AG08395 (cell line): ENCODE measurements at regions not wholly inside any gene's neighbourhood (a gene's known extent, or its start where the extent isn't known, plus 50 kb on each side); places are given as distances from the start of the nearest gene placed in this dataset.

Experiments
- DNase-seq: peaks from one replicate; pipeline ENCODE4 v3.0.0; 2012; ENCODE audit warnings: mixed read lengths, low spot score

GRCh38 chr7:148950806-148951205 is 66.7 kb upstream of the EZH2 start:
- no peak for DNase-seq

DNA sequence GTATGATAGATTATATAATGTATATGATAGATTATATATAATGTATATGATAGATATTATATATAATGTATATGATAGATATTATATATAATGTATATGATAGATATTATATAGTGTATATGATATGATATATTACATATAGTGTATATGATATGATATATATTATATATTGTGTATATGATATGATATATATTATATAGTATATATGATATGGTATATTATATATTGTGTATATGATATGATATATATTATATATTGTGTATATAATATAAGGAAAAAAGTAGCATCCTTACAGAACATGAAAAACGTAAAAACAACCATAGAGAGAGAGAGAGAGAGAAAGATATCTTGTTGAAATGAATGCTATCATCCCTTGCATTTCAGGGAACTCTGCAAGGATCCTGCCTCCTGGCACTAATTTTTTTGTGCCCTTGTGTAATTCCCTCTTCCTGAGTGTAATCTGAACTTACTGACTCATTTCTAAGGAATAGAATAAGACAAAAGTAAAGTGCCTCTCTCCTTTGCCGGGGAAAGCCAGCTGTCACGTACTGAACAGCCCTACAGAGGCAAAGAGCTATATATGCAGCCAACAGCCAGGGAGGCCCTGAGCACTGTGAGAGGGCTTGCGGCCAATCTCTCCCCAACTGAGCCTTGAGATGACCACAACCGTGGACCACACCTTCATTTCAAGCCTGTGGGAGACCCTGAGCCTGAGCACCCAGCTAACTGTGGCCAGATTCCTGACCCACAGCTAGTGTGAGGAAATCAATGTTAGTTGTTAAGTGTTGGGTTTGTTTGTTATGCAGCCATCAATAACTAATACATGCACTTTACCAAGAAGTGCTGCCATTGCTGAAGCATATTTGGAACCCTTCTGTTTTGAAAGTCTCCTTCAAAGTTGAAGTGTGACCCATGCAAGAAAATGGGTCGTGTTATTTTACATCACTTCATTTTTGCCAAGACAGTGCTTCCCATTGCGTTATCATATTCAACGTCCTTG is 61.1 kb upstream of the EZH2 start:
- DNase-seq = peak; percentile 33

DNA sequence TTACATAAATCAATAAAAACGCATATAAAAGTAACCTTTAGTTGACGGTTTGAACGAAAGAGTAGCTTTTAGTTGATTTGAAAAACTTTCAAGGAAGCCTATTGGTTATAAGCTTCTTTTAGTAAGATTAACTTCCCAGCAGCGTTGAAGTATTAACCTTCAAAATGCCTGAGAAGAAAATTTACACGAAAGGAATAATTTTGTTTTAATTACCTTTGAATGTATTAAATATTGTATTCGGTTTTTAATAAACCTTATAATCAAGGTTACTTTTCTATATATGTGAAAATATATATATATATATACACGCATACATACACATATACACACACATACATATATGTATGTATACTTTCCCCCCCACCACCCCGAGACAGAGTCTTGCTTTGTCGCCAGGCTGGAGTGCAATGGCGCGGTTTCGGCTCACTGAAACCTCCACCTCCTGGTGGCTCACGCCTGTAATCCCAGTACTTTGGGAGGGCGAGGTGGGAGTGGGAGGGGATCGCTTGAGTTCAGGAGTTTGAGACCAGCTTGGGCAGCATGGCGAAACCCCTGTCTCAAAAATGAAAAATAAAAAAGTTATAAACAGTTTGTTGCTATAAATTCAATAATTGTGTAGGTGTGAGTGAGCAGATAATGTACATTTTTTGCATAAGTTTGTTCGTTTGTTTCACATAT is 57.6 kb upstream of the EZH2 start:
- DNase-seq = no peak

DNA sequence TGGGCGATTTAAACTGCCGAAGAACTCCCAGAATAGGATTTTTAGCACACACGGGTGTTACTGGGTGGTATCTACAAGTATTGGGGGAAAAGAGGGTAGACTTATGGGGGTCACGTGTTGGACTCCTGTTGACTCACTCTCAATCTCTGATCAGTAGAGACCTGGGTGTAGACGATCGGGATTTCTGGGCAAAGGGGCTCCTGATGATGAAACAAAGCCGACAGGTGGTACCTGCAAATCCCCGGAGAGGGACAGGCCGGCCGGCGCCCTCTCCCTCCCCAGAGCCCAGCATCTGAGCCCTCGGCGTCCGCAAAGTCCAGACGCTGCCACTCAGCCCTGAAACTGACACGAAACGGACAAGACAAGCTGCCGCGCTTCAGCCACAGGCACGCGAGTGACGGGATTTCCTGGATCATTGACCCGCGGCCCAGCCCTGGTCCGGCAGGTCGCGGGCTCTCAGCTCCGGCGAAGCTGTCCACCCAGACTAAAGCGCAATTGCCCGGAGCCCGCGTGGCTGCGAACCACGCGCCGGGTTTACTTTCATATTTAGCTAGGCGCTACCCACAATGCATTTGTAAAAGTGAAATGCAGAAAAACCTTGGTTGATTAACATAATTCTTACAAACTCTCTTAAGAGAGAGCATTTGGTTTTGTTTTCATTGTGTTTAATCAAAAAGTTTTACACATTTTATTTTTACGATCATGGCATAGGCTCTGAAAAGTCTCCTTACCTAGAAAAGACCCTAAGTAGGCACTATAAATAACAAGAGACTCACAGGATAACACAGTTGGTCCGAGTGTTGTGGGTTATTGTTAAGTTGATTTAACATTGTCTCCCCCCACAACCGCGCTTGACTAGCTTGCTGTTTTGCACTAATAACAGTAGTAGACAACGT is 56.9 kb upstream of the EZH2 start:
- DNase-seq = peak; percentile 86

DNA sequence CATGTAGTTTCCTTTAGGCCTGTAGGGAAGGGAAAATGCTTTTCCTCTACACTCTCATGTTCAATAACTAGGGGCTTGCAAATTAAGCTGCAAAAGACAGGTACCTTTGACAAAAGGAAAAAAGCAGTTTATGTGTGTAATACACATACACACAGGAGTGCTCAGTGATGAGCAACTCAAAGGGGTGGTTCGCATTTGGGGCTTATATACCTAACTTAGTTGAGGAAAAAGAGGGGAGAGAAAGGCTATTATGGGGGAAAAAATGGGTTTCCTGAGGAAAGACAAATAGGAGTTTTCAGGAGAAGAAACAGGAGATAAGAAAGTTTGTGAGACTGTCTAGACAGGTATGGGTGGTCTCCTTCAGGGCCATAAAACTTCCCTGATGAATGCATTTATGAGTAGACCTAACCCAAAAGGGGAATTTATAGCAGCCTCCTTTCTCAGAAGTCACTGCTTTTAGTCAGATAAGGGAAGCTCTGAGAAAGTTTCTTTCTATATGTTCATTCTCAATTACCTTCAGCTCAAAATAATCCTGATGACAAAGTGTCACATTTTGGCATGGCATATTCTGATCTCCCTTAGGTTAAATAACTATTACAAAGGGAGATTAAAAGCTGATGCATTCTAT is 55.2 kb upstream of the EZH2 start:
- DNase-seq = no peak

GRCh38 chr7:148935451-148935850 is 51.4 kb upstream of the EZH2 start:
- DNase-seq = no peak
